Esophagus muscularis mucosa (tissue), 3 donors: ENCODE measurements at regions not wholly inside any gene's neighbourhood (a gene's known extent, or its start where the extent isn't known, plus 50 kb on each side); places are given as distances from the start of the nearest gene placed in this dataset.

Source experiments
- POLR2A ChIP-seq: fragments of 450-650 bp; IDR thresholded peaks from one replicate; pipeline ENCODE4 v1.6.1; 2017; ENCODE audit warnings: antibody characterized with exemption, moderate library complexity, mild to moderate bottlenecking, low read depth
- POLR2AphosphoS5 ChIP-seq, 2 donors: sonication (generic); formaldehyde crosslinking; IDR thresholded peaks; one replicate each; pipeline ENCODE4 v1.6.1; 2017; ENCODE audit warnings: antibody characterized with exemption in 2 of 2
- TF ChIP-seq, protein P1 (sequence below), 3 experiments: fragments of 200-600 bp in 2 of 3; fragments of 450-650 bp in 1 of 3; sonication (generic) in 2 of 3; IDR thresholded peaks; one replicate each; pipeline ENCODE4 v1.5.1; 2017 to 2019; ENCODE audit warnings: antibody characterized with exemption in 3 of 3, mild to moderate bottlenecking in 2 of 3, moderate library complexity in 1 of 3

DNA sequence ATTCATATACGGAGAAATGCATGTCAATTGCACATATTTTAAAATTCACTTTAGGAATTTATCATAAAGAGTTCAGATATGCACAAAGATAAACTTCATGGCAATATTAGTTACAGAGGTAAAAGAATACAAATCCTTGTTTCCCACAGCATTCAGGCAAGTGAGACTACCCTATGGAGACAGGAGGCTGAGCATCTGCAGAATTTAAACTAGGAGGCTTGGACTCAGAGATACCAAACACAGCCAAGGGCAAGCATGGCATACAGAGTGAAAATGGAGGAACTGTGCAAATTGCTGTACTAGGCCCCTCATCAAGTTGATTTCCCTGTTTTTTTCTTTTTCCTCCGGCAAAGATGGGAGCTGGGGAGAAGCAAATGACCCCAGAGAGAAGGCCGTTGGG is 94.2 kb downstream of the SLC24A2 start:
- TF ChIP-seq POLR2A (no peak), POLR2AphosphoS5 (IDR thresholded peaks at IDR 0.05) (no peak)
- TF ChIP-seq, protein P1, sequence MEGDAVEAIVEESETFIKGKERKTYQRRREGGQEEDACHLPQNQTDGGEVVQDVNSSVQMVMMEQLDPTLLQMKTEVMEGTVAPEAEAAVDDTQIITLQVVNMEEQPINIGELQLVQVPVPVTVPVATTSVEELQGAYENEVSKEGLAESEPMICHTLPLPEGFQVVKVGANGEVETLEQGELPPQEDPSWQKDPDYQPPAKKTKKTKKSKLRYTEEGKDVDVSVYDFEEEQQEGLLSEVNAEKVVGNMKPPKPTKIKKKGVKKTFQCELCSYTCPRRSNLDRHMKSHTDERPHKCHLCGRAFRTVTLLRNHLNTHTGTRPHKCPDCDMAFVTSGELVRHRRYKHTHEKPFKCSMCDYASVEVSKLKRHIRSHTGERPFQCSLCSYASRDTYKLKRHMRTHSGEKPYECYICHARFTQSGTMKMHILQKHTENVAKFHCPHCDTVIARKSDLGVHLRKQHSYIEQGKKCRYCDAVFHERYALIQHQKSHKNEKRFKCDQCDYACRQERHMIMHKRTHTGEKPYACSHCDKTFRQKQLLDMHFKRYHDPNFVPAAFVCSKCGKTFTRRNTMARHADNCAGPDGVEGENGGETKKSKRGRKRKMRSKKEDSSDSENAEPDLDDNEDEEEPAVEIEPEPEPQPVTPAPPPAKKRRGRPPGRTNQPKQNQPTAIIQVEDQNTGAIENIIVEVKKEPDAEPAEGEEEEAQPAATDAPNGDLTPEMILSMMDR (IDR thresholded peaks at IDR 0.05): no peak
